Astrocyte of the spinal cord (primary cell): ENCODE measurements at regions not wholly inside any gene's neighbourhood (a gene's known extent, or its start where the extent isn't known, plus 50 kb on each side); places are given as distances from the start of the nearest gene placed in this dataset.

ENCODE experiments used
- DNase-seq: peaks from one replicate; pipeline ENCODE4 v3.0.0; 2011; ENCODE audit warnings: low read depth, low spot score
- H3K4me3 ChIP-seq: 2 replicates; pipeline ENCODE4 v1.5.1; 2011; ENCODE audit warnings: low read depth, mild to moderate bottlenecking, low read length, moderate library complexity
- CTCF ChIP-seq: IDR thresholded peaks from 2 replicates; pipeline ENCODE4 v1.5.1; 2012; ENCODE audit warnings: low read depth, mild to moderate bottlenecking, low read length, inconsistent platforms
- in situ Hi-C: cut with HindIII; loops from 2 replicates; pipeline ENCODE4 v1.10.0; 2017; ENCODE audit warnings: low sequenced_read_pairs

GRCh38 chr11:104476454-104476853 is 312.5 kb upstream of the PDGFD start:
- DNase-seq: no peak
- H3K4me3 ChIP-seq: no peak overlapping the region
- in situ Hi-C loops: no loop called here
- TF ChIP-seq CTCF: no peak

- no peak for DNase-seq
- in situ Hi-C loops: no loop called here
These were observed 303.5 kb upstream of the PDGFD start for GRCh38 chr11:104467404-104467803.

GRCh38 chr11:104465321-104465720 is 301.4 kb upstream of the PDGFD start:
- no peak for DNase-seq

More at GRCh38 chr11:104467404-104467803, 303.5 kb upstream of the PDGFD start:
- no peak overlapping the region for H3K4me3 ChIP-seq
- no peak for TF ChIP-seq CTCF

GRCh38 chr11:104464691-104465090 is 300.7 kb upstream of the PDGFD start:
- no peak for TF ChIP-seq CTCF
- no peak for DNase-seq
- no peak overlapping the region for H3K4me3 ChIP-seq
- in situ Hi-C loops: no loop called here

More at GRCh38 chr11:104465321-104465720, 301.4 kb upstream of the PDGFD start:
- H3K4me3 ChIP-seq: no peak overlapping the region
- in situ Hi-C loops: no loop called here
- TF ChIP-seq CTCF: no peak

GRCh38 chr11:104462341-104462740 is 298.4 kb upstream of the PDGFD start:
- peak; percentile 62 for DNase-seq
- in situ Hi-C loops: no loop called here
- TF ChIP-seq CTCF: no peak
- H3K4me3 ChIP-seq: no peak overlapping the region

- in situ Hi-C loops: no loop called here
- no peak overlapping the region for H3K4me3 ChIP-seq
- no peak for TF ChIP-seq CTCF
- DNase-seq: no peak
These were observed 287.4 kb upstream of the PDGFD start for GRCh38 chr11:104451197-104451893.
